ENCODE measurements at regions not wholly inside any gene's neighbourhood (a gene's known extent, or its start where the extent isn't known, plus 50 kb on each side); places are given as distances from the start of the nearest gene placed in this dataset.

DNA sequence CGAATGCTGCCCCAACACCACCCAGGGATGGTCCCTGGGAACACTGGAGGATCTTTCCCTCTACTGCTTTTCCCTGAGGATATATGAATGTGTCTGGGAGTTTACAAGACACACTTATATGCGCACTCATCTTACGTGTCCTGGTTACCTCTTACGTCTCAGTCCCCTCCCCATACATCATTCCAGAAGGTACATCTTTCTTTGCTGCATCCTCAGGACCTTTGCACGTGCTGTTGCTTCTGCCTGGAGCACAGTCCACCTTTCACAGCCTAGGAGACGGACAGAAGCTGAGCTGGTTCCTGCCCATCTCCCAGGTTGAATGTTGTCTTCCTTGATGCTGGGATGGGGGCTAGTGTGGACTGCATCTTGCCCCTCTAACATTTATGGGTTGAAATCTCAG lies 153.0 kb upstream of the FOXF1 start:
- TF ChIP-seq, protein P1, sequence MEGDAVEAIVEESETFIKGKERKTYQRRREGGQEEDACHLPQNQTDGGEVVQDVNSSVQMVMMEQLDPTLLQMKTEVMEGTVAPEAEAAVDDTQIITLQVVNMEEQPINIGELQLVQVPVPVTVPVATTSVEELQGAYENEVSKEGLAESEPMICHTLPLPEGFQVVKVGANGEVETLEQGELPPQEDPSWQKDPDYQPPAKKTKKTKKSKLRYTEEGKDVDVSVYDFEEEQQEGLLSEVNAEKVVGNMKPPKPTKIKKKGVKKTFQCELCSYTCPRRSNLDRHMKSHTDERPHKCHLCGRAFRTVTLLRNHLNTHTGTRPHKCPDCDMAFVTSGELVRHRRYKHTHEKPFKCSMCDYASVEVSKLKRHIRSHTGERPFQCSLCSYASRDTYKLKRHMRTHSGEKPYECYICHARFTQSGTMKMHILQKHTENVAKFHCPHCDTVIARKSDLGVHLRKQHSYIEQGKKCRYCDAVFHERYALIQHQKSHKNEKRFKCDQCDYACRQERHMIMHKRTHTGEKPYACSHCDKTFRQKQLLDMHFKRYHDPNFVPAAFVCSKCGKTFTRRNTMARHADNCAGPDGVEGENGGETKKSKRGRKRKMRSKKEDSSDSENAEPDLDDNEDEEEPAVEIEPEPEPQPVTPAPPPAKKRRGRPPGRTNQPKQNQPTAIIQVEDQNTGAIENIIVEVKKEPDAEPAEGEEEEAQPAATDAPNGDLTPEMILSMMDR (IDR thresholded peaks at IDR 0.05) = no peak
- TF ChIP-seq POLR2A (IDR thresholded peaks at IDR 0.05) = no peak
